Sciatic nerve (tissue), 2 donors: ENCODE measurements at regions not wholly inside any gene's neighbourhood (a gene's known extent, or its start where the extent isn't known, plus 50 kb on each side); places are given as distances from the start of the nearest gene placed in this dataset.
"Not testable (repeated sequence)": the region's sequence is repeated elsewhere in the genome, so short reads cannot be mapped to it uniquely, and the experiment has no call there.

Experiments
- ATAC-seq: fragments of 200-7000 bp; cut with Tn5 transposase; one replicate; pipeline ENCODE4 v1.9.1; 2020; ENCODE audit warnings: mild to moderate bottlenecking, moderate library complexity
- DNase-seq: peaks from one replicate; pipeline ENCODE4 v3.0.0-alpha.2; 2020; ENCODE audit warnings: low spot score
- intact Hi-C: fragments of 100-400 bp; cut with DNase I; formaldehyde crosslinking; loops from one replicate; pipeline ENCODE4 v1.14.2; 2022
- donor health status: DM: no; HTN: no; CAD: no.
- donor health status: DM: no; HTN: no; CAD: no.

DNA sequence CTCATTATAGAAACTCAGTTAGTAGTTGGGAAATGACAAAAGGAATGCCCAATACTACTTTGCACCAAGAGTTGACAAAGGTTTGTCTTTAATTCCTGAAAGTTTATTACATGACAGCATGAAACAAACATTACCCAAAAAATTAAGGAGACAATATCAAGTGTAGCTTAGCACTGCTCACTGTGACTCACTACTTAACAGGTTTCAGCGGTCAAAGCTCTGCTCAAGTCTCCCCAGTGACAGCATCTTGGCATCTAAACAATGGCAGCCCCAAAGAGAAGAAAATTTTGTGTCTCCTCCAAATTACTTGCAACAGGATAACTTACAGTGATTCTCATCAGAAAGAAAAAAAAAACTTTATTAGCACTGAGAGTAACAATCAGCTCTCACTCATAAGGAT, 1030.2 kb downstream of the EFNA5 start:
- DNase-seq (no peak), ATAC-seq (no peak)
- intact Hi-C loops: no loop called here

DNA sequence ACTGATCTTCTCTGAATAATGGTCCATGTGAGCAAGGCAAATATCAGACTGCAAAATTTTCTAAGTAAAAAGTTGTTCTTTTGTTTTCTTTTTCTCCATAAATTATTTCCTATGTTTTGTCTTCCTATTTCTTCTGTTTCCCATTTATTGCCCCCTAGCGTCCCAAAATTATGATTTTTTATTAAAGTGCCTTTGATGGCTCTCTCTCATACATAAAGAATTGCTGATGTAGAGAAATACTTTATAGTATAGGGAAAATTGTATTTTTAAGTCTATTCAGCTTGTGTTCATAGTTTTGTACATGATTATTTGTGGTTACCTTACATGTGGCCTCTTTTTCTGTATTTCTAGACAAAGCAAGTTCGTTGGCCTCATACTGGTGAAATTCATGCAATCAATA, 1031.2 kb downstream of the EFNA5 start:
- intact Hi-C loops: no loop called here
- DNase-seq: no peak
- no peak for ATAC-seq

DNA sequence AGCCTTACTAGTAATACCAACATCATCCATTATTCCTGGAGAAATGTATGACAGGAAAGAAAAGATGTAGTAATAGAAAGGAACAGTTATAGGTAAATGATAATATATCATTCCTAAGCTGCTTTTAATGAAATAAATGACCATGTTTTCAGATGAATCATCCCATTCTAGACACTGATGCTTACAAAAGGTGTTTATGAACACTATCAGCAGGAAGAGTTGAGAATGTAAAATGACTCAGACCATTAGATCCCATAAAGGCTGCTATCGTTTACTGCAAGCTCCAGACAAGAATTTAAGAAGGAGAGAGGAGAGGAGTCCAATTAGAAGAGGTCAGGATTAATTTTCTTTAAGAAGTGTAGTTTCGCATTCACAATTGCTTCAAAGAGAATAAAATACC, 1033.5 kb downstream of the EFNA5 start:
- no peak for ATAC-seq
- intact Hi-C loops: no loop called here

DNA sequence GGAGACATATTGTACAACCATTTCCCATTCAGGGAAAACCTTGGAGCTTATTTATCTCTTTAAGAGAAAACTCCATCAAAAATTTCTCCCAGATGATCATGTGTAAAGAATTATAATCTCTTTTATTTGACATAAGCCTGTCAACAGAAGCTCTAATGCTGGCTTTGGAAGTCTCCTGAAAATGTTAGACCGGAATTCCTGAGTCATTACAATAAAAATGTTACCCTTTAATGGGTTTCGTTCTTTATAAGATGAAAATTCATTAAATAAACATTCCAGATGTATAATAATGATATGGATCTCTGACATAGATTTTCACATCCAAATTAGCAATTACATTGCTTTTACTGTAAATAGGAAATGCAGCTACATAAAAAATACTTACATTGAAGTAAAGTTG, 1036.4 kb downstream of the EFNA5 start:
- no peak for ATAC-seq
- intact Hi-C loops: no loop called here
- no peak for DNase-seq

More for the DNA sequence above, 1033.5 kb downstream of the EFNA5 start:
- DNase-seq: no peak

DNA sequence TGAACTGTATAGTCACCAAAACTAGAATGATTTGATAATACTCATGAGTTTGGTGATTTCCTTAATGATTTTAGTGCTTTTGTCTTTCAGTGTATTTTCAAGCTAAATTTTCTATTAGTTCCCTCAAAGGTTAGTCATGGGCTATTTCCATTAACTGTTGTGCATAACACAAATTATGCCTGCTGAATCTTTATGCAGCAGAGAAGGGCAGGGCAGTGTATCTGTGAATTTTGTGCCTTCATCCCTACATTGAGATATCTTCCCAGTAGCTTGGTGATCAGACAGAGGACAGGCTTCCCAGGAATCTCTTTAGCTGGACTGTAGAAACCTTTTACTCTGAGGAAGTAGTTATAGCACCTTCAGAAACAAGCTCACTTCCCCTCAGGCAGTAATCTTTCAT, 1036.9 kb downstream of the EFNA5 start:
- DNase-seq (no peak), ATAC-seq (no peak)
- intact Hi-C loops: no loop called here

DNA sequence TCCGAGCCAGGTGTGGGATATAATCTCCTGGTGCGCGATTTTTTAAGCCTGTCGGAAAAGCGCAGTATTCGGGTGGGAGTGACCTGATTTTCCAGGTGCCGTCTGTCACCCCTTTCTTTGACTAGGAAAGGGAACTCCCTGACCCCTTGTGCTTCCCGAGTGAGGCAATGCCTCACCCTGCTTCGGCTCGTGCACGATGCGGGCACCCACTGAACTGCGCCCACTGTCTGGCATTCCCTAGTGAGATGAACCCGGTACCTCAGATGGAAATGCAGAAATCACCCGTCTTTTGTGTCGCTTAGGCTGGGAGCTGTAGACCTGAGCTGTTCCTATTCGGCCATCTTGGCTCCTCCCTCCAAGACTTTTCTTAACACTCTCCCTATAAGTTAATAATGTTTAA, 1042.3 kb downstream of the EFNA5 start:
- intact Hi-C loops, DNase-seq, ATAC-seq: not testable (repeated sequence)

DNA sequence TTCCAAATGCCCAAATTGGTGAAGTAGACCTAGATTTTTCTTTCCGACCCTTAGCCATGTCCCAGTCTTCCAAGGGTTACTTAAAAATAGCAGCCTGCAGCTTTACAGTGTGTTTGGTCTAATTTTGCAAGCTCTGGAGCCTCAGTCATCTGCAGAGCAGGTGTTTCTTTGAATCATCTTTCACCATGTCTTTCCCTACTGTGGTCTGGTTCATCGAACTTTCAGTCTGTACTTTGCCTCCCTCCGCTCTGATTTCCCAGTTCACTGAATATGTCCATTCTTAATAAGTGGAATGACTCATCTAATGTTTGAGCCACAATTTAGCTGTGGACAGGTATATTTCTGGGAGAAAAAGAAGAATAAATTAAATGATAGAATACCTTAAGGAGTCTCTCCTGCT, 1060.7 kb downstream of the EFNA5 start:
- intact Hi-C loops: no loop called here
- ATAC-seq: no peak
- no peak for DNase-seq

- DNase-seq (no peak), ATAC-seq (no peak)
- intact Hi-C loops: no loop called here
Measured at GRCh38 chr5:106601620-106602019, 1069.1 kb downstream of the EFNA5 start.

DNA sequence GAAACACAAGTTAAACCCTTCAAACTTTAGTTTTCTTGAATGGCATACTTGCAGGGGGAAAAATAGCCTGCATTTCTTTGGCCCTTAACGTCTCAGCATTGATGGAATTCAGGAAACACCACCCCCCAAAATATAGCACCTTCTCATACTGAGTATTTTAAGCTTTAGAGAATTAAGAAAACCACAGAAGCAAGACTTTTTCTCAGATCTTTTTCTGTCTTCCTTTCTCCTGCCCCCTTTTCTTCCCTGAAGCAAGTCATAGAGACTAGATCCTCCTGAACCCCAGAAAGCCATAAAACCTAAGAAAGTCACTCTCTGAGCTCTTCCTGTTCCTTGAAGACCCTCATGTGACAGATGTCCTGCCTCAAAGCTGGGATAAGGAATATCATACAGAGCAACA, 1069.9 kb downstream of the EFNA5 start:
- ATAC-seq (no peak), DNase-seq (no peak)
- intact Hi-C loops: no loop called here

DNA sequence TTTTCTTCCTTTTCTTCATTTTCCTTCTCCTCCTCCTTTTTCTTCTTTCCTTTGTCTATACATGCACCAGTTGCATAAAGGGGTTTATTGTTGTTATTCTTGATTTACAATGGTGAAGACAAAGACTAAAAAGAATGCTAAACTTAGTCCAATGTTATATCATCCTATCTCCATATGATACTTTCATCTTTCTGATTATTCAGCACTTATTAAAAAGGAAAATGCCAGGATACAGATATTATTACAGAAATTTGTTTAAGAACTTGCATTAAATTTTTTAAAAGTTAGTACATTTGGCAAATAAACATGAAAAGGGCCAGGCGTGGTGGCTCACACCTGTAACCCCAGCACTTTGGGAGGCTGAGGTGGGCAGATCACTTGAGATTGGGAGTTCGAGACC, 1074.9 kb downstream of the EFNA5 start:
- DNase-seq: no peak
- intact Hi-C loops: no loop called here
- no peak for ATAC-seq

DNA sequence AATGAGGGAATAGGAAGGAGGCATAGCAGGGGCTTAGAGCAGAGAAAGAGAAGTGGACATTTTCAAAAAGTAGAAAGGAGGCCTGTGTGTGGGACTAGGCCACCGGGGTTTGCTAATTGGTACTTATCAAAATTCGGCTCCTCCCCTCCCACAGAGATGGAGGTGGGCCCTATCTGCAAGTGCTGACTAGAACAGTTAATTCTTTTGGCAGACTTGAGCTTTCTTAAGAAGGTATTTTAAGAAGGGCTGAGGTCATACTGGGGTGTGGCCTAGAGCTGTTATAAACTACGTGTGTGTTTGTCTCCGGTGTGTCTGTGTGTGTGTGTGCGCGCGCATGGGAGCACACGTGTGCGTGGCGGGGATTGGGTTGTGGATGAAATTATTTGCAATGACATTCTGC, 1086.5 kb downstream of the EFNA5 start:
- intact Hi-C loops: no loop called here
- ATAC-seq (no peak), DNase-seq (no peak)

DNA sequence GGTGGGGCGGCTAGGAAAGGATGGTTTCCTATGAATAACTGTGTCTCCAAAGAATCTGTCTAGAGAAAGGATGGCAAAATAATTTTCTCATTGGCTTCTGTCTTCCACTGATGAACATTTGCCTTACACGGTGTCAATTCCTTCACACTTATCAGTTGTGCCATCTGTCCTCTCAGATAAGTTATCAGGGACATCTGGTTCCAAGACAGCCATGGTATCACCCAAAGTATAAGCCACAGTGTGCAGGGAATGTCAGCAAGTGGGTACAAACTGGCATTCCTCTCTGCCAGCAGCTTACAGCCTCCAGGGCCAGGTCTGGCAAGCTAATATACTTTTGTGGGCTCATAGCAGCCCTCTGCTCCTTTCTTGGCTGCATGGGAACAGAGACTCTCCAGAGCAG, 1092.0 kb downstream of the EFNA5 start:
- no peak for ATAC-seq
- DNase-seq: no peak
- intact Hi-C loops: no loop called here

DNA sequence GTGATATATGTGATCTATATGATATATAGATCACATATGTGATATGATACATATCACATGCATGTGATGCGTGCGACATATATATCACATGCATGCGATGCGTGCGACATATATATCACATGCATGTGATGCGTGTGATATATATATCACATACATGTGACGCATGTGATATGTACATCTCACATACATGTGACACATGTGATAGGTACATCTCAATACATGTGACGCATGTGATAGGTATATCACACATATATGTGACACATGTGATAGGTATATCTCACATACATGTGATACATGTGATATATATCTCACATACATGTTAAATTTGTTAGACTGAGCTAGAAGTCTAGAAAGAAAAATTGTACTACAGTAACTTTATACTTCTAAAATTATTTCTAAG, 1095.9 kb downstream of the EFNA5 start:
- ATAC-seq (no peak), DNase-seq (no peak)
- intact Hi-C loops: no loop called here

DNA sequence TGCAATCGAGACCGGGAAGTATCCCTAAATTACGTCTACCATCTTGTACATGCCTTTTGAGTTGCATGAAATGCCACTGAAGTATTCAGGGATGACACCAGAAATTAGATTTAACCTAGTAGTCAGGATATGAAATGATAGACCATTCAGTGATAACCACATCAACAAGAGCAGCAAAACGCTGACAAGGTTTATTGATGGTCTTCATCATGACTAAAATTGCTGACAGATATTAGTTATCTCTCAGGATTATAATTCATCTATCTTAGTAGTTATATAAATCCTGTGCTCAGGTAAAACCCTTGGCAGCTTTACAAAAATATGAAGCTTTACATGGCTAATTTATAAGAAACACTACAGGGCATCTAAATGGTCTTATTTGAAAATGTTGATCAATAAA, 1104.7 kb downstream of the EFNA5 start:
- intact Hi-C loops: no loop called here
- DNase-seq (no peak), ATAC-seq (no peak)

- DNase-seq (no peak), ATAC-seq (no peak)
- intact Hi-C loops: no loop called here
Measured at GRCh38 chr5:106545325-106545724, 1125.4 kb downstream of the EFNA5 start.

DNA sequence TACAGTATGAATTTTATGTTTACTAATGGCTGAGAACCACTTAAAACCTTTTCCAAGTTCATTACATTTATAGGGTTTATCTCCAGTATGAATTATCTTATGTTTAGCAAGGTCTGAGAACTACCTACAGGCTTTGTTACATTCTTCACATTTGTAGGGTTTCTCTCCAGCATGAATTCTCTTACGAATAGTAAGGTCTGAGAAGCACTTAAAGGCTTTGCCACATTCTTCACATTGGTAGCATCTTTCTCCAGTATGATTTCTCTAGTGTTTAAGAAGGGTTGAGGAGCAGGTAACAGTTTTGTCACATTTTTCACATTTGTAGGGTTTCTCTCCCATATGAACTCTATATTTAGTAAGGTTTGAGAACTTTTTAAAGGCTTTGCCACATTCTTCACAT, 1127.4 kb downstream of the EFNA5 start:
- intact Hi-C loops: no loop called here
- DNase-seq: no peak
- ATAC-seq: no peak

- DNase-seq (no peak), ATAC-seq (no peak)
- intact Hi-C loops: no loop called here
Measured at GRCh38 chr5:106530150-106530549, 1140.6 kb downstream of the EFNA5 start.

DNA sequence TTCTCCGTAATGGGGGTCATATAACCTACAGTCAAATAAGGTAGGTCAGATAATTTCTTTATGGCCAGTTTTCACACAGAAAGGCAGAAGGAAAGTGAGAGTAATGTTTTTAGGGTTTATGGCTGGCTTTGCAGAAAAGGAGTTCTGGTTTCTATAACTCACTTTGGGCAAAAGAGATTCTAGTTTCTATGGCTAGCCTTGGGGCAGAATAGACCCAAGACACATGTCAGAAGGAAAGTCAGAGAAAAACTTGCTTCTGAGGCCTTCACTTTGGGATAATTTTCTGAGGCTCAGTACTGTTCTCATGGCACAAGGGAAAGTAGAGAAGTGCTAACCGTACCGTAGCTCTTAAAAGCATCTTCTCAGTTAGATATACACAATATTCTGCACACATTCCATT, 1145.3 kb downstream of the EFNA5 start:
- DNase-seq: no peak
- no peak for ATAC-seq

DNA sequence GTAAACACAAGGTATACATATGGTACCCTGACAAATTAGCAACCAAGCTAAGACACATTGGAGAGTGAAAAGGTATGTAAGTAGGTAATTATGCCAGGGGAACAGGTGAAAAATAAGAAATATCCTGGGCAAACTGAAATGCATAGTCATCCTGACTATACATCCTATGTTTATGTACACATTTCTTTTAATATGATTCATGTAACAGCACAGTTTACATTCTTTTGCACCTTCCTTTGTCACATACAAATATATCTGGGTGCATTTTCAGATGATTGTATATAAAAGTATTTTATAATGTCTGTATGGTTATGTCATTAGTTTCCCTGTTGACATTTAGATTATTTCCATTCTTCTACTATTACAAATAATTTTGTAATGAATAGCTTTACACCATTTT, 1146.9 kb downstream of the EFNA5 start:
- intact Hi-C loops: no loop called here
- no peak for DNase-seq
- no peak for ATAC-seq

More for the DNA sequence above, 1145.3 kb downstream of the EFNA5 start:
- intact Hi-C loops: no loop called here

DNA sequence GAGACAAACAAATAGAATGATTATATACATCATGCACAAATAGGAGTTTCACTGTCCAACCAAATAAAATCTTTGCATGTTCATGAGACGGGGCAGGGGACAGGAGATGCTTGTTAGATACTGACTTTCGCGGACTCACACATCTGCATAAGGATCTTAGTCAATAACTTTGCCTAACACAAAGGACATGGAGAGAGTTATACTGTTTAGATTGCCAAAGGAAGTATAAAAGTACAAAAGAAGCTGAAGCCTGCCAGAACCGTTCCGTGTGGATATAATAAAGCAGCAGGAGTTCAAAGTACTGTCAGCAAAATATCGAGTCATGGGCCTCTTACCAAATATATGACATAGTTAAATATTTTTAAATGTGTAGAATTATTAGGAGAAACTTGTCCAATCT, 1148.4 kb downstream of the EFNA5 start:
- no peak for DNase-seq
- intact Hi-C loops: no loop called here
- no peak for ATAC-seq

GRCh38 chr5:106521701-106522100, 1149.0 kb downstream of the EFNA5 start:
- ATAC-seq (no peak), DNase-seq (no peak)
- intact Hi-C loops: no loop called here

DNA sequence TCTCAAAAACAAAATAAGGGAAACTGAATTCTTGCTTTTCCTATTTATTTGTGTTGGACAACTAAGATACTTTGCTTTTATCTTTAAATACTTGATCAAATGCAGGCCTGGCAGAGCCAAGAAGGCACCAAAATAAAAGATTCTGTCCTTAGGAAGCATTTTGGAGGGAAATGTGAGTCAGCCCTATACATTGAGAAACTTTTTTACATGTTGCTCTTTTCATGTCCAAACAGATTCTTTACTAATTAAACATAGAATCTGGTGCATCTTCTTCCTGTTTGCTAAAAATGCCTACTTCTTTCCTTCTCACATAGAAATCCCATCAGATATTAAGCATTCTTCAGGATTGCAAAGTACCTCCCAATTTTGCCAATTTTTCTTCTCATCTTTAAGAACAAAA, 1160.4 kb downstream of the EFNA5 start:
- intact Hi-C loops: no loop called here
- DNase-seq (no peak), ATAC-seq (no peak)
